ENCODE measurements at regions not wholly inside any gene's neighbourhood (a gene's known extent, or its start where the extent isn't known, plus 50 kb on each side); places are given as distances from the start of the nearest gene placed in this dataset.

DNA sequence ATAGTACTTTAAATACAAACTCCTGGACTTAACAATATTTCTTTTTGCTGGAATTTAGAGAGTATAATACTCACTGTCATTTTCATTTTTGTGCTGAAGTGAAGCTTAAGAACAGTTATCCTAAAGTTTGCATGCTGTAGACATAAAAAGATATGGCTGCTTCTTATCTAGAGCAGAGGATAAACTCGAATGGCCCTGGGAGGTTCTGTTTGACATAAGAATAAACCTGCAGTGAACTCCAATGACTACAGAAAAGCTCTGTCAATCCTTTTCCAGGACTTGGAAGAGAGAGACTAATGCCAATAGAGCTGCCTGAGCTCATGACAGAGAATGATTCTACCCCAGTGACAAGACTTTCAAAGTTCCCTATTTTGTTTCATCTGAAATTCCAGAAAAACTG, 1017.8 kb upstream of the MIR17HG start (continued):
- TF ChIP-seq ZNF121 (CRISPR knock-in tag; IDR thresholded peaks at IDR 0.05) (no peak), GTF2I (CRISPR knock-in tag; conservative IDR thresholded peaks at IDR 0.05) (no peak), ZNF219 (CRISPR knock-in tag; IDR thresholded peaks at IDR 0.05; ENCODE audit: borderline replicate concordance) (no peak), SMAD3 (CRISPR knock-in tag; IDR thresholded peaks at IDR 0.05; ENCODE audit: borderline replicate concordance) (no peak)

DNA sequence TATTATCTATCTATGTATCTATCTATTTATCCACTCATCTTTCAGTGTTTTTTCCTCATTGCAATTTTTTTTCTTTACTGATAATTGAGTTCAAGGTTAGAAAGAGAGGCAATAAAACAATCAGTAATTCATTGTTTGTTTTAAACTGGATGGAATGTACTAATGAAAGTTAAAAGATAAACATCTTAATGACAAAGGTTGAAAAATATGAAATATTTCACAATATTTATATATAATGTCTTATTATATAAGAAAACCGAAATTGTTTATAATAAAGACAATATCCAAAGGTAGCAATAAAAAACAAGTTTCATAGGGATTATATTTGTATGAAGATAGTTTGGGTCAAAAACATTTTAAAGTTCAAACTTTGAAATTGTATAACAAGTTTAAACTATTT, 1015.5 kb upstream of the MIR17HG start:
- peaks cover 2% of the 10 kb centered on the region; the same call in 1 of the 2 replicates for H3K4me1 Mint-ChIP-seq
- H3K27me3 Mint-ChIP-seq (ENCODE audit: low read depth) = no peaks in the 10 kb centered on the region
- no peak overlapping the region for H3K27ac Mint-ChIP-seq
- TF ChIP-seq GABPB1 (CRISPR knock-in tag; IDR thresholded peaks at IDR 0.05) = no peak
- TF ChIP-seq, protein P1, sequence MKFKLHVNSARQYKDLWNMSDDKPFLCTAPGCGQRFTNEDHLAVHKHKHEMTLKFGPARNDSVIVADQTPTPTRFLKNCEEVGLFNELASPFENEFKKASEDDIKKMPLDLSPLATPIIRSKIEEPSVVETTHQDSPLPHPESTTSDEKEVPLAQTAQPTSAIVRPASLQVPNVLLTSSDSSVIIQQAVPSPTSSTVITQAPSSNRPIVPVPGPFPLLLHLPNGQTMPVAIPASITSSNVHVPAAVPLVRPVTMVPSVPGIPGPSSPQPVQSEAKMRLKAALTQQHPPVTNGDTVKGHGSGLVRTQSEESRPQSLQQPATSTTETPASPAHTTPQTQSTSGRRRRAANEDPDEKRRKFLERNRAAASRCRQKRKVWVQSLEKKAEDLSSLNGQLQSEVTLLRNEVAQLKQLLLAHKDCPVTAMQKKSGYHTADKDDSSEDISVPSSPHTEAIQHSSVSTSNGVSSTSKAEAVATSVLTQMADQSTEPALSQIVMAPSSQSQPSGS (CRISPR knock-in tag; IDR thresholded peaks at IDR 0.05; ENCODE audit: borderline replicate concordance, low read depth) = no peak
- TF ChIP-seq TEAD1 (CRISPR knock-in tag; IDR thresholded peaks at IDR 0.05) = no peak
- no peak for TF ChIP-seq ZNF396 (CRISPR knock-in tag; IDR thresholded peaks at IDR 0.05; ENCODE audit: borderline replicate concordance)
- TF ChIP-seq SMAD3 (CRISPR knock-in tag; IDR thresholded peaks at IDR 0.05; ENCODE audit: borderline replicate concordance) = no peak
- TF ChIP-seq, protein P2, sequence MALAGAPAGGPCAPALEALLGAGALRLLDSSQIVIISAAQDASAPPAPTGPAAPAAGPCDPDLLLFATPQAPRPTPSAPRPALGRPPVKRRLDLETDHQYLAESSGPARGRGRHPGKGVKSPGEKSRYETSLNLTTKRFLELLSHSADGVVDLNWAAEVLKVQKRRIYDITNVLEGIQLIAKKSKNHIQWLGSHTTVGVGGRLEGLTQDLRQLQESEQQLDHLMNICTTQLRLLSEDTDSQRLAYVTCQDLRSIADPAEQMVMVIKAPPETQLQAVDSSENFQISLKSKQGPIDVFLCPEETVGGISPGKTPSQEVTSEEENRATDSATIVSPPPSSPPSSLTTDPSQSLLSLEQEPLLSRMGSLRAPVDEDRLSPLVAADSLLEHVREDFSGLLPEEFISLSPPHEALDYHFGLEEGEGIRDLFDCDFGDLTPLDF (CRISPR knock-in tag; IDR thresholded peaks at IDR 0.05) = no peak
- no peak for TF ChIP-seq ZNF232 (CRISPR knock-in tag; IDR thresholded peaks at IDR 0.05)
- no peak for TF ChIP-seq ZNF263 (CRISPR knock-in tag; IDR thresholded peaks at IDR 0.05; ENCODE audit: low read depth)
- no peak for TF ChIP-seq CREB1 (CRISPR knock-in tag; IDR thresholded peaks at IDR 0.05)
- TF ChIP-seq ZNF121 (CRISPR knock-in tag; IDR thresholded peaks at IDR 0.05) = no peak
- TF ChIP-seq PRRX2 (CRISPR knock-in tag; IDR thresholded peaks at IDR 0.05) = no peak
- TF ChIP-seq NFYB (CRISPR knock-in tag; conservative IDR thresholded peaks at IDR 0.05; ENCODE audit: low read depth) = no peak
- TF ChIP-seq NR3C1 (CRISPR knock-in tag; conservative IDR thresholded peaks at IDR 0.05; ENCODE audit: low read depth) = no peak
- ChIA-PET CTCF (no interaction called here), POLR2A (no interaction called here)
- H3K4me3 Mint-ChIP-seq = no peak overlapping the region
- no peak for ATAC-seq
- no peaks in the 10 kb centered on the region for H3K36me3 Mint-ChIP-seq
- DNase-seq (ENCODE audit: low spot score) = no peak
- H3K9me3 Mint-ChIP-seq = no peaks in the 10 kb centered on the region

DNA sequence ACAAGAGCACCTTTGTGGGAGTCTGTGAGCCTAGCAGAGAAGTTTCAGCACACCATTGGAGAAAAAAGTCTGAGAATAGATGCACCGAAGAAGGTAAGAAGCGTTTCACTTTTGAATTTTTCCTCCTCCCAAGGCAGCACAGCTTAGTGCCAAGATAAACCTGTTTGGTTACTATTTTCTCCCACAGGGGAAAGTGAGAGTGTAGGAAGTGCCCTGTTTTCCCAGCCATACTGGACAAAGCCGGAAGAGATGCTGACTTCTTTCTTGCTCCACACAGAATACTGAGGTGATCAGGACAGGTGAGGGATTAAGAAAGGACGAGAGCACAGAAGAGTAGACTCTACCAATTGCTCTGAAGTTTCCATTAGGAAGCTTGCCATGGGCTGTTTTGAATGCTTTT, 1011.0 kb upstream of the MIR17HG start:
- Mint-ChIP-seq H3K27ac (no peak overlapping the region), H3K36me3 (0 out of 2 replicates have a peak, but pooled peaks cover 3% of the 10 kb centered on the region), H3K9me3 (peaks cover 10% of the 10 kb centered on the region), H3K4me3 (no peak overlapping the region), H3K4me1 (peaks cover 2% of the 10 kb centered on the region; the same call in 1 of the 2 replicates), H3K27me3 (ENCODE audit: low read depth) (no peaks in the 10 kb centered on the region)
- CTCF ChIA-PET = no interaction called here
- DNase-seq (ENCODE audit: low spot score) = no peak
- POLR2A ChIA-PET = no interaction called here
- ATAC-seq = 0 out of 2 replicates have a peak, but pooled peaks have one; percentile 24
- TF ChIP-seq, protein P3, sequence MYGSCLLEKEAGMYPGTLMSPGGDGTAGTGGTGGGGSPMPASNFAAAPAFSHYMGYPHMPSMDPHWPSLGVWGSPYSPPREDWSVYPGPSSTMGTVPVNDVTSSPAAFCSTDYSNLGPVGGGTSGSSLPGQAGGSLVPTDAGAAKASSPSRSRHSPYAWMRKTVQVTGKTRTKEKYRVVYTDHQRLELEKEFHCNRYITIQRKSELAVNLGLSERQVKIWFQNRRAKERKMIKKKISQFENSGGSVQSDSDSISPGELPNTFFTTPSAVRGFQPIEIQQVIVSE (CRISPR knock-in tag; IDR thresholded peaks at IDR 0.05; ENCODE audit: borderline replicate concordance) = no peak
- TF ChIP-seq, protein P4, sequence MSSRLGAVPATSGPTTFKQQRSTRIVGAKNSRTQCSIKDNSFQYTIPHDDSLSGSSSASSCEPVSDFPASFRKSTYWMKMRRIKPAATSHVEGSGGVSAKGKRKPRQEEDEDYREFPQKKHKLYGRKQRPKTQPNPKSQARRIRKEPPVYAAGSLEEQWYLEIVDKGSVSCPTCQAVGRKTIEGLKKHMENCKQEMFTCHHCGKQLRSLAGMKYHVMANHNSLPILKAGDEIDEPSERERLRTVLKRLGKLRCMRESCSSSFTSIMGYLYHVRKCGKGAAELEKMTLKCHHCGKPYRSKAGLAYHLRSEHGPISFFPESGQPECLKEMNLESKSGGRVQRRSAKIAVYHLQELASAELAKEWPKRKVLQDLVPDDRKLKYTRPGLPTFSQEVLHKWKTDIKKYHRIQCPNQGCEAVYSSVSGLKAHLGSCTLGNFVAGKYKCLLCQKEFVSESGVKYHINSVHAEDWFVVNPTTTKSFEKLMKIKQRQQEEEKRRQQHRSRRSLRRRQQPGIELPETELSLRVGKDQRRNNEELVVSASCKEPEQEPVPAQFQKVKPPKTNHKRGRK (CRISPR knock-in tag; IDR thresholded peaks at IDR 0.05; ENCODE audit: borderline replicate concordance) = no peak
- TF ChIP-seq, protein P5, sequence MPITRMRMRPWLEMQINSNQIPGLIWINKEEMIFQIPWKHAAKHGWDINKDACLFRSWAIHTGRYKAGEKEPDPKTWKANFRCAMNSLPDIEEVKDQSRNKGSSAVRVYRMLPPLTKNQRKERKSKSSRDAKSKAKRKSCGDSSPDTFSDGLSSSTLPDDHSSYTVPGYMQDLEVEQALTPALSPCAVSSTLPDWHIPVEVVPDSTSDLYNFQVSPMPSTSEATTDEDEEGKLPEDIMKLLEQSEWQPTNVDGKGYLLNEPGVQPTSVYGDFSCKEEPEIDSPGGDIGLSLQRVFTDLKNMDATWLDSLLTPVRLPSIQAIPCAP (CRISPR knock-in tag; IDR thresholded peaks at IDR 0.05) = no peak
- TF ChIP-seq ZNF232 (CRISPR knock-in tag; IDR thresholded peaks at IDR 0.05) = no peak
- TF ChIP-seq, protein P6, sequence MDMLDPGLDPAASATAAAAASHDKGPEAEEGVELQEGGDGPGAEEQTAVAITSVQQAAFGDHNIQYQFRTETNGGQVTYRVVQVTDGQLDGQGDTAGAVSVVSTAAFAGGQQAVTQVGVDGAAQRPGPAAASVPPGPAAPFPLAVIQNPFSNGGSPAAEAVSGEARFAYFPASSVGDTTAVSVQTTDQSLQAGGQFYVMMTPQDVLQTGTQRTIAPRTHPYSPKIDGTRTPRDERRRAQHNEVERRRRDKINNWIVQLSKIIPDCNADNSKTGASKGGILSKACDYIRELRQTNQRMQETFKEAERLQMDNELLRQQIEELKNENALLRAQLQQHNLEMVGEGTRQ (CRISPR knock-in tag; IDR thresholded peaks at IDR 0.05) = no peak
- TF ChIP-seq, protein P7, sequence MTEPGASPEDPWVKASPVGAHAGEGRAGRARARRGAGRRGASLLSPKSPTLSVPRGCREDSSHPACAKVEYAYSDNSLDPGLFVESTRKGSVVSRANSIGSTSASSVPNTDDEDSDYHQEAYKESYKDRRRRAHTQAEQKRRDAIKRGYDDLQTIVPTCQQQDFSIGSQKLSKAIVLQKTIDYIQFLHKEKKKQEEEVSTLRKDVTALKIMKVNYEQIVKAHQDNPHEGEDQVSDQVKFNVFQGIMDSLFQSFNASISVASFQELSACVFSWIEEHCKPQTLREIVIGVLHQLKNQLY (CRISPR knock-in tag; IDR thresholded peaks at IDR 0.05) = no peak
- TF ChIP-seq PRRX2 (CRISPR knock-in tag; IDR thresholded peaks at IDR 0.05) = no peak
- no peak for TF ChIP-seq RORB (CRISPR knock-in tag; IDR thresholded peaks at IDR 0.05)
- TF ChIP-seq, protein P8, sequence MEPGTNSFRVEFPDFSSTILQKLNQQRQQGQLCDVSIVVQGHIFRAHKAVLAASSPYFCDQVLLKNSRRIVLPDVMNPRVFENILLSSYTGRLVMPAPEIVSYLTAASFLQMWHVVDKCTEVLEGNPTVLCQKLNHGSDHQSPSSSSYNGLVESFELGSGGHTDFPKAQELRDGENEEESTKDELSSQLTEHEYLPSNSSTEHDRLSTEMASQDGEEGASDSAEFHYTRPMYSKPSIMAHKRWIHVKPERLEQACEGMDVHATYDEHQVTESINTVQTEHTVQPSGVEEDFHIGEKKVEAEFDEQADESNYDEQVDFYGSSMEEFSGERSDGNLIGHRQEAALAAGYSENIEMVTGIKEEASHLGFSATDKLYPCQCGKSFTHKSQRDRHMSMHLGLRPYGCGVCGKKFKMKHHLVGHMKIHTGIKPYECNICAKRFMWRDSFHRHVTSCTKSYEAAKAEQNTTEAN (CRISPR knock-in tag; IDR thresholded peaks at IDR 0.05) = no peak
- TF ChIP-seq SP1 (CRISPR knock-in tag; conservative IDR thresholded peaks at IDR 0.05) = no peak
- TF ChIP-seq, protein P9, sequence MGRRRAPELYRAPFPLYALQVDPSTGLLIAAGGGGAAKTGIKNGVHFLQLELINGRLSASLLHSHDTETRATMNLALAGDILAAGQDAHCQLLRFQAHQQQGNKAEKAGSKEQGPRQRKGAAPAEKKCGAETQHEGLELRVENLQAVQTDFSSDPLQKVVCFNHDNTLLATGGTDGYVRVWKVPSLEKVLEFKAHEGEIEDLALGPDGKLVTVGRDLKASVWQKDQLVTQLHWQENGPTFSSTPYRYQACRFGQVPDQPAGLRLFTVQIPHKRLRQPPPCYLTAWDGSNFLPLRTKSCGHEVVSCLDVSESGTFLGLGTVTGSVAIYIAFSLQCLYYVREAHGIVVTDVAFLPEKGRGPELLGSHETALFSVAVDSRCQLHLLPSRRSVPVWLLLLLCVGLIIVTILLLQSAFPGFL (CRISPR knock-in tag; IDR thresholded peaks at IDR 0.05; ENCODE audit: borderline replicate concordance) = no peak
- no peak for TF ChIP-seq FOXK1 (CRISPR knock-in tag; IDR thresholded peaks at IDR 0.05)
